ENCODE measurements at regions not wholly inside any gene's neighbourhood (a gene's known extent, or its start where the extent isn't known, plus 50 kb on each side); places are given as distances from the start of the nearest gene placed in this dataset.
"Not testable (repeated sequence)": the region's sequence is repeated elsewhere in the genome, so short reads cannot be mapped to it uniquely, and the experiment has no call there.

DNA sequence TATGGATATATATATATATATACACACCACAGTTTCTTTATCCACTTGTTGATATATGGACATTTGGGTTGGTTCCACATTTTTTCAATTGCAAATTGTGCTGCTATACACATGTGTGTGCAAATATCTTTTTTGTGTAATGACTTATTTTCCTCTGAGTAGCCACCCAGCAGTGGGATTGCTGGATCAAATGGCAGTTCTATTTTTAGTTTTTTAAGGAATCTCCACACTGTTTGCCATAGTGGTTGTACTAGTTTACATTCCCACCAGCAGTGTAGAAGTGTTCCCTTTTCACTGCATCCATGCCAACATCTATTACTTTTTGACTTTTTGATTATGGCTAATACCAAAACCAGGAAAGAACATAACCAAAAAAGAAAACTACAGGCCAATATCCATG, 676.2 kb upstream of the LMO3 start:
- not testable (repeated sequence) for TF ChIP-seq POLR2A (IDR thresholded peaks at IDR 0.05)
- TF ChIP-seq, protein P1, sequence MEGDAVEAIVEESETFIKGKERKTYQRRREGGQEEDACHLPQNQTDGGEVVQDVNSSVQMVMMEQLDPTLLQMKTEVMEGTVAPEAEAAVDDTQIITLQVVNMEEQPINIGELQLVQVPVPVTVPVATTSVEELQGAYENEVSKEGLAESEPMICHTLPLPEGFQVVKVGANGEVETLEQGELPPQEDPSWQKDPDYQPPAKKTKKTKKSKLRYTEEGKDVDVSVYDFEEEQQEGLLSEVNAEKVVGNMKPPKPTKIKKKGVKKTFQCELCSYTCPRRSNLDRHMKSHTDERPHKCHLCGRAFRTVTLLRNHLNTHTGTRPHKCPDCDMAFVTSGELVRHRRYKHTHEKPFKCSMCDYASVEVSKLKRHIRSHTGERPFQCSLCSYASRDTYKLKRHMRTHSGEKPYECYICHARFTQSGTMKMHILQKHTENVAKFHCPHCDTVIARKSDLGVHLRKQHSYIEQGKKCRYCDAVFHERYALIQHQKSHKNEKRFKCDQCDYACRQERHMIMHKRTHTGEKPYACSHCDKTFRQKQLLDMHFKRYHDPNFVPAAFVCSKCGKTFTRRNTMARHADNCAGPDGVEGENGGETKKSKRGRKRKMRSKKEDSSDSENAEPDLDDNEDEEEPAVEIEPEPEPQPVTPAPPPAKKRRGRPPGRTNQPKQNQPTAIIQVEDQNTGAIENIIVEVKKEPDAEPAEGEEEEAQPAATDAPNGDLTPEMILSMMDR (IDR thresholded peaks at IDR 0.05 in 4 of 5, conservative IDR thresholded peaks at IDR 0.05 in 1 of 5), result not testable (repeated sequence)
